Skin epidermis (tissue), 12 donors: ENCODE measurements at regions not wholly inside any gene's neighbourhood (a gene's known extent, or its start where the extent isn't known, plus 50 kb on each side); places are given as distances from the start of the nearest gene placed in this dataset.

ENCODE experiments used
- H3K27ac ChIP-seq, 21 experiments: fragments of 200-600 bp; sonication (generic) in 11 of 21; one replicate each; pipeline ENCODE4 v1.5.0; 2020; ENCODE audit warnings: mild to moderate bottlenecking in 3 of 21, inconsistent platforms in 2 of 21, moderate library complexity in 2 of 21
- H3K4me3 ChIP-seq, 7 experiments: fragments of 200-600 bp; sonication (generic) in 2 of 7; one replicate each; pipeline ENCODE4 v1.5.0; 2020; ENCODE audit warnings: inconsistent platforms in 2 of 7, mild to moderate bottlenecking in 2 of 7, moderate library complexity in 1 of 7

- H3K4me3 ChIP-seq: no peak overlapping the region
- H3K27ac ChIP-seq: peak overlapping the region in 1 of 21 experiments; percentile 26
Observed at GRCh38 chr6:139545206-139546105, 171.0 kb upstream of the CITED2 start.

- no peak overlapping the region for H3K4me3 ChIP-seq
- no peak overlapping the region for H3K27ac ChIP-seq
Observed at GRCh38 chr6:139544701-139545057, 170.2 kb upstream of the CITED2 start.

DNA sequence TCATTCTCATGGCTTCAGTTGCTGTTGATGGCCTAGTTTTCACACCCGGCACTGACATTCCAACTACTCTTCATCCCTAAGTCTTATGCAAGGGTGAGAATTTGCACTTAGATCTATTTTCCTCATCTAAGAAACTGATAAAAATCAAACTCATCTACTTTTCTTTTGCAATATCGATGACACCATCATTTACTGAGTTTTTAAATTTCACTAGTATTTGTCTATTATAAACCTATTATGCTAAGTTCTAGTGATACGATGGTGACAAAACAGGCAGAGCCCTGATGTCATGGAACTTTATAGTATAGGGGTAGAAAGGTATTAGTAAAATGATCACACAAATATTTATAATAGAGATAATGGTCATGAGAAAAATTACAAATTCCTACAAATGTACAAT, 167.9 kb upstream of the CITED2 start:
- H3K4me3 ChIP-seq: no peak overlapping the region

GRCh38 chr6:139540894-139541293, 166.4 kb upstream of the CITED2 start:
- Histone ChIP-seq H3K4me3 (no peak overlapping the region), H3K27ac (peak overlapping the region in 10 of 21 experiments; percentile 5 to 85 (median 52))

More for the DNA sequence above, 167.9 kb upstream of the CITED2 start:
- no peak overlapping the region for H3K27ac ChIP-seq

- peak overlapping the region in 10 of 21 experiments; percentile 5 to 85 (median 56) for H3K27ac ChIP-seq
- H3K4me3 ChIP-seq: no peak overlapping the region
Observed at GRCh38 chr6:139540276-139540675, 165.8 kb upstream of the CITED2 start.

GRCh38 chr6:139539852-139540251, 165.4 kb upstream of the CITED2 start:
- Histone ChIP-seq H3K4me3 (no peak overlapping the region), H3K27ac (peak overlapping the region in 10 of 21 experiments; percentile 4 to 85 (median 56))

DNA sequence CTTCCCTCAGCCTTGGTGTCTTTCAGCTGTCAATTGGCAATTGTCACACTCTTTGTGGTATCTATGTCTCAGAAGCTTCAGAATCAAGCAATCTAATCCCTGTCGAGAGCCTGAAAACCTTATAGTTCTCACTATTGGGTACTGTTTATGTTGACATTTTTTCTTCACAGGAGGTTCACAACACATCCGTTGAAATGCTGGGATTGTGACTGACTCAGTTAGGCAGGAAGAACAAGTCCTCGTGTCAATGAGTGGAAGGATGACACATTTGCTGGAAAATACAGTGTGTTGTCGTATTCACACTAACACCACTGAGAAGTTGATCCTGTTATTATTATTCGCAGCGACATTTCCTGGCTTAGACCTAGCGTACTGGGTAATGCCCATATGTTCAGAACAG, 163.9 kb upstream of the CITED2 start:
- H3K27ac ChIP-seq: peak overlapping the region in 1 of 21 experiments; percentile 15
- no peak overlapping the region for H3K4me3 ChIP-seq

GRCh38 chr6:139536751-139537617, 162.5 kb upstream of the CITED2 start:
- no peak overlapping the region for H3K4me3 ChIP-seq
- H3K27ac ChIP-seq: no peak overlapping the region

DNA sequence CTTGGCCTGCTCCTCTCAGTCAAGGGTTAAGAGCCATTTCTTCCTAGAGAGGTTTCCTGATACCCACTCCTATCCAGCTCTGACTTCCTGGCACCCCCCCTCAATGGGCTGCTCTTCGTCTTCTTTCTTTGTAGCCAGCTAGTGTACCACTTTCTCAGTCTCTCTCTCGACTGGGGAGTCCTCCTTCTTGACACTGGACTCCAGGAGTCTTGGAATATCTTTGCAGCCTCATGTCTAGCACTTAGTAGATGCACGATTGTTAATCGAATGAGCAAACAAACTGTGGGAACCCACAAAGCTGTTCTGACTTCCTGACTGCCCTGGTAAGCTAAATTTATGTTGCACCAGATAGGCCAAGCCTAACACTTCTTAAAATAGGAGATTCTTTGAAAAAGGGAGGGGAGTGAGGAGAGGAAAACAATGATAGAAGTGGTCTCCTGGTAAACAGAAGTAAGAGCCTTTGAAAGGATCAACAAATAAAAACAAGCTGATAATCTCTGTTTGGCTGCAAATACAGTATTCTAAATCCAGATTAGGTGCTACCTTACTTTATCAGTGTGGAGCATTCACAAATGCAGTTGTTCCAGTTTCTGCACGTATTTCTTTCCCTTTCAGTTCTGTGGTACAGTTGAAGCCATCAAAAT, 160.1 kb upstream of the CITED2 start:
- H3K27ac ChIP-seq: peak overlapping the region in 10 of 21 experiments; percentile 29 to 80 (median 42)
- H3K4me3 ChIP-seq: no peak overlapping the region

DNA sequence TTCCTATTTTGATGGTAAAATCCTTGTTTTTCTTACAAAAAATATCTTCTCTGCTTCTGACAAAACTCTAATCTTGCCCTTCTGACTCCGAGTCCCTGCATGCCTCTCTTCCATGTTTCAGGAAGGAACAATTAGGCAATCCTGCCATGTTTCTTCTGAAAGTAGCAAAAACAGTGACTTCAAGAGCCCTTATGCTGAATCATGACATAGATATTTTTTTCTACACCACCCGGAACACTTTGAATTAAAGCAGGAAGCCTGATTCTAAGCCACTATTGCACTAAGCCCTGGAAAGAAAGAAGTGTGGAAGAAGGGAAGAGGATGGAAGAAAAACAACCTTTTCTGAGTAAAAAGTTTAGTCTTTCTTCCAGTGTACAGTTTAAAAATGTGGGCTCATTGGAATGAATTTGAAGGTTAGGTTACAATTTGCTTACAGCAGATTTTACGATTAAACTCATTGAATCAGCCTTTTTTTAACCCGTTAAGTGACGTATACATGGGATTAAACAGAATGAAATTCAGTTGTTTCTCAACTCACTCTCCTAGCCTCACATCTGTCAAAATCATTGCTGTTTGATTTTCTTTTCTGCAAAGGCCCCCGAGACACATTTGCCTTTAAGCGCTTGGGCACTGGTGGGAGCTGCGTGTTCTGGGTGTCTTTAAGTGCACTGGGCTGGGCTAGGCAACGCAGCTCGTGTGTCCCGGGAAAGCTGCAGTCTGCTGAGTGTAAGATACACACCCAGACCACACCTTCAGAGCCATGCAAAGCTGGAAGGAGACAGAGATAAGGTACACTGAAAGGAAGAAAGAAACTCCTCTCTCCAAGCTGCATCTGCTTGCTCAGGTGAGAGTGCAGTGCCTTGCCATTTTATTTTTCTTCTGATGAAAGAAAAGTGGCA, 159.4 kb upstream of the CITED2 start:
- H3K4me3 ChIP-seq: no peak overlapping the region
- H3K27ac ChIP-seq: peak overlapping the region in 11 of 21 experiments; percentile 29 to 80 (median 42)

DNA sequence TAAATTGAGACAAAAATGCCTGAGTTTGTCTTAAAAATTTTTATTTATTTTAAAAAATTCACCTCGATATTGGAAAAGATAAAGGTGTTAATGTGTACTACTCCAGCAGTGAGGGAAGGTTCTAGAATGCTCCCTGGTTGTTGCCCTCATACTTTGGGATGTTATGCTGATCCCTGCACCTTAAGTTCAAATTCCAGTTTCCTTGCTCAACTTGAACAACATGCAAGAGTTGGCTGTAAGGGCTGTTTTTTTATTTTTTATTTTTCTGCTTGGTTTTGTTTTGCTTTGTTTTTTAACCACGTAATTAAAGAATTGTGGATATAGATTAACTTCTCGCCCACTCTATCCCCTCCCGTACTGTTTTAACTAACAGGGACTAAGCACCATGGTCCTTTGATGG, 158.7 kb upstream of the CITED2 start:
- no peak overlapping the region for H3K4me3 ChIP-seq
- H3K27ac ChIP-seq: peak overlapping the region in 6 of 21 experiments; percentile 37 to 80 (median 40)

DNA sequence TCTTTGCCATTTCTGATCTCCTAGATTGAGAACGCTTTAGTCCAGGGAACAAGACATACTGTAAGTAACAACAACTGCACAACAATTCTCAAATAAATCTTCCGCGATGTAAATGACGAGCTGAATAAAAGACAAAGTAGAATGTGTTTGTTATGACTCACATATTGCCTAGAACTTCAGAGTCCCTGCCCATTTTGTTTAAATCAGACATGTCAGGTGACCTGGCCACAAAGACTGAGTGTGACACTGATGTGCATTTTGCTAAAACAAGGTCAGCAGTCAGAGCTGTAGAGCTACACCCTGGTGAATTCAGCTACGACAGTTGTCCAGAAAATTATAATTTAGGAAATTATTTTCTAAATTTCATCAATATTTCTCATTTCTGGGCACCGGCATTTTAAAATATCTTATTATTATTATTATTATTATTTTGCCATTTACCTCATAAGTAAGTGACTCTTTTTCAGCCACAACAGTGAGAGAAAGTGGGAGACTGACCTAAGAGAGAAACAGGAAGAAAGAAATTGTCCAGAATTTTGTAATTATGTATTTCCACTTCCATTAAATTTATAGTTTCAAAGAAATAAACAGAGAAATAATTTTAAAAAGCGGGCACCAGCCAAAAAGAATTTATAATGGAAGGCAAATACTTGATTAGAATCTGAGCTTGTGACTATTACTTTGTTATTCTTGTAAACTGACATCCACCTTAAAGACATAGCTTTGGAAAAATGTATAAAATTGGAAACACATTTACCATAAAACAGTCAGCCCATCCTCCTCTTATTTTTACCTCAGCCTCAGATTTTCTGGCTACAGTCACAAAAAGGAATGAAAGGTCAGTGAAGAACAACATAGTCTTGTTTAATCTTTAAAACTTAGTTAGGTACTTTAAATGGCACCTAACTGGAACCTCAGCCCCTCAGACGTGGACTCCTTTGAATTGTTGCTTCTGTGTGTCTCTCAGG, 157.0 kb upstream of the CITED2 start:
- peak overlapping the region in 6 of 21 experiments; percentile 18 to 81 (median 49) for H3K27ac ChIP-seq

GRCh38 chr6:139530561-139530960, 156.1 kb upstream of the CITED2 start:
- Histone ChIP-seq H3K27ac (peak overlapping the region in 6 of 21 experiments; percentile 18 to 81 (median 49)), H3K4me3 (no peak overlapping the region)

More for the DNA sequence above, 157.0 kb upstream of the CITED2 start:
- no peak overlapping the region for H3K4me3 ChIP-seq

GRCh38 chr6:139529420-139529819, 155.0 kb upstream of the CITED2 start:
- no peak overlapping the region for H3K4me3 ChIP-seq
- no peak overlapping the region for H3K27ac ChIP-seq

DNA sequence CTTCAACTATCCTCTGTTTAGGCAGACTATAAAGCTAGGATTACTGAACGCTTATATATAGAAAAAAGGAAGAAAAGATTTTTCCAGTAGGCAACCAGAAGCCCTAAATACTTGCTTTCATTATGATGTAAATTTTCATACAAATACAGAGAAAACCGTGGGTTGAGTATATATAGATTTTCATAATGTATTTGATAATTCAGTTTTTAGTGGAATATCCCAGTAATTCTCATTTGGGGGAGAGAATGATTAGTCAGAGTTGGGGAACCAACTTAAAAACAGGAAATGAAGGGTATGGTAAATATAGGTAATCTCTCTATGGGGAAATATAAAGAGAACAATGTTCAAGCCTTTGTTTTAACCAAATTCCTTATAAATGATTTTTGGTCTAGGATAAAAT, 154.0 kb upstream of the CITED2 start:
- Histone ChIP-seq H3K27ac (no peak overlapping the region), H3K4me3 (no peak overlapping the region)

GRCh38 chr6:139525415-139525814, 151.0 kb upstream of the CITED2 start:
- H3K27ac ChIP-seq: peak overlapping the region in 1 of 21 experiments; percentile 18

DNA sequence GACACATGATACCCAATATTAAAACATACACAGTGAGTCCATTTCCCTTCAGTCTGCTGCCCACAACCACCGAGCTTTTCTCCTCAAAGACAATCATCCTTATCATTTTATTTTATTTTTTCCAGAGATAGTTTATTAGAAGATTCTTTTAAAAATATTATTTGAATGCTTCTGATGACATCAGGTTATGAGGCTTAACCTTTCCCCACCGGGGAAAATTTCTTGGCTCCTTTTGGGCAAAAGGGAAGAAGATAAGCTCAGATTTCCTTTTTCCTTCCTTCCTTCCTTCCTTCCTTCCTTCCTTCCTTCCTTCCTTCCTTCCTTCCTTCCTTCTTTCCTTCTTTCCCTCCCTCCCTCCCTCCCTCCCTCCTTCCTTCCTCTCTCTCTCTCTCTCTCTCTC, 149.5 kb upstream of the CITED2 start:
- no peak overlapping the region for H3K27ac ChIP-seq
- H3K4me3 ChIP-seq: no peak overlapping the region

More at GRCh38 chr6:139525415-139525814, 151.0 kb upstream of the CITED2 start:
- no peak overlapping the region for H3K4me3 ChIP-seq
